ENCODE measurements at regions not wholly inside any gene's neighbourhood (a gene's known extent, or its start where the extent isn't known, plus 50 kb on each side); places are given as distances from the start of the nearest gene placed in this dataset.

DNA sequence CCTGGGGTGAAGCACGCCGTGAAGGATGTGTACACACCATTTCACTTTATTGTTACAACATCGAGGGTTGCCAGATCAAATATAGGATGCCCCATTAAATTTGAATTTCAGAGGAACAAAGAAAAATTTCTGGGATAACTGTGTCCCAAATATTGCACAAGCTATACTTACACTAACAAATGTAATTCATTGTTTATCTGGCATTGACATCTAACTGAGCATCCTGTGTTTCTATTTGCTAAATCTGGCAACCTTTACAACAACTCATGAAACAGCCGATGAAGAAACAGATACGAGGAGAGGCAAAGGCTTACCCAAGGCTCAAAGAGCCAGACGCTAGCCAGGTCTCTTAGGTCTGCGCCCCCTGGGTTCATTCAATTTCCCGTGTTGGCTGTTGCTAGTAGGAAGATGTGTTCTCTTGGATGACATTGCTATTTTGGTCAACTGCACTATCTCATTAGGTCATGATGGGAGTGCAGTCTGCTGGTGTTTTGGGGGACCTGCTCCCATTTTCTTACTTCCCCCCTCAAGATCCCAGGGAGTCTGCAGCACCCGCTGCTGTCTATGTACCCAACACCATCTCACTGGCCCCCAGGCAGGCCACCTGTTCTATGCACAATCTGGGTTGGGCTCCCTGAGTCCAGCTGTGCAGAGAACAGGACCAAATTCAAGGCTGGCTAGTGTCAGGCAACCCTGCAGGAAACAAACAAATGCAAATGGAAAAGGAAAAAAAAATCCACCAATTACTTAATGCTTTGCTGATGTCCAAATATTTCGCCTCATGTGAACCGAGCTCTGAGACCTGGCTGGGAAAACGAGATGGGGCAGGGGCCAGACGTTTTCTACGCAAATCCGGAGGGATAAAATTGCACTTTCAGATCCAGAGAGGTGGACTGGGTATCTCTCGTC lies 560.9 kb downstream of the MIAT start:
- DNase-seq (no peak), ATAC-seq (ENCODE audit: insufficient read depth, low FRiP score) (no peak)
- Histone ChIP-seq H3K4me1 (ENCODE audit: control insufficient read depth in 5 of 5, insufficient read depth in 5 of 5, low read length in 5 of 5) (peaks cover 0 to 10% (median 0%) of the 10 kb centered on the region in 5 donors), H3K4me3 (no peak overlapping the region), H3K27ac (ENCODE audit: low read depth in 1 of 2, low read length in 1 of 2) (no peak overlapping the region), H3K9me3 (ENCODE audit: control insufficient read depth in 4 of 4, insufficient read depth in 3 of 4, low read length in 3 of 4) (peaks cover 0 to 1% (median under 1%) of the 10 kb centered on the region in 4 donors), H3K9ac (ENCODE audit: insufficient read depth in 1 of 2, low read length in 2 of 2) (no peak overlapping the region), H3K27me3 (ENCODE audit: control insufficient read depth in 3 of 3, insufficient read depth in 3 of 3, low read length in 2 of 3) (no peaks in the 10 kb centered on the region), H3K36me3 (ENCODE audit: control insufficient read depth in 4 of 4, insufficient read depth in 4 of 4, low read length in 4 of 4) (no peaks in the 10 kb centered on the region)
- TF ChIP-seq, protein P1, sequence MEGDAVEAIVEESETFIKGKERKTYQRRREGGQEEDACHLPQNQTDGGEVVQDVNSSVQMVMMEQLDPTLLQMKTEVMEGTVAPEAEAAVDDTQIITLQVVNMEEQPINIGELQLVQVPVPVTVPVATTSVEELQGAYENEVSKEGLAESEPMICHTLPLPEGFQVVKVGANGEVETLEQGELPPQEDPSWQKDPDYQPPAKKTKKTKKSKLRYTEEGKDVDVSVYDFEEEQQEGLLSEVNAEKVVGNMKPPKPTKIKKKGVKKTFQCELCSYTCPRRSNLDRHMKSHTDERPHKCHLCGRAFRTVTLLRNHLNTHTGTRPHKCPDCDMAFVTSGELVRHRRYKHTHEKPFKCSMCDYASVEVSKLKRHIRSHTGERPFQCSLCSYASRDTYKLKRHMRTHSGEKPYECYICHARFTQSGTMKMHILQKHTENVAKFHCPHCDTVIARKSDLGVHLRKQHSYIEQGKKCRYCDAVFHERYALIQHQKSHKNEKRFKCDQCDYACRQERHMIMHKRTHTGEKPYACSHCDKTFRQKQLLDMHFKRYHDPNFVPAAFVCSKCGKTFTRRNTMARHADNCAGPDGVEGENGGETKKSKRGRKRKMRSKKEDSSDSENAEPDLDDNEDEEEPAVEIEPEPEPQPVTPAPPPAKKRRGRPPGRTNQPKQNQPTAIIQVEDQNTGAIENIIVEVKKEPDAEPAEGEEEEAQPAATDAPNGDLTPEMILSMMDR (IDR thresholded peaks at IDR 0.05; ENCODE audit: control extremely low read depth, extremely low read depth) = no peak
- WGBS, 2 donors = 65 to 74% methylated on average over 16 of the region's 16 CpGs

DNA sequence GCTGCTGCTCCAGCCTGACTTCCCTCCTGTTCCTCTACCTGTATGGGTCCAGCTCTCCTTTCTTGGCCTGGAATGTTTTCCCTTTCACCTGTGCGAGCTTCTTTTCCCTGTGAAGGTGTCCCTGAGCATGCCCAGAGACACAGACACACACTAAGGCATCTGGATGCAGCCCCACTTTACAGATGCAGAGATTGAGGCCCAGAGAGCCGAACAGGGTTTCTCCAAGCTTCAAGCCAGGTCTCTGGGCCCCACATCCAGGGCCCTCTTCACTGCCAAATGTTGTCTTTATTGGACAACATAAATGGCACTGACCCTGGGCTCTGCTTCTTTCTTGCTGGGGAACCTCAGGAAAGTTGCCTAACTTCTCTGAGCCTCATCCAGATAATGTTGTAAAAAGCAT lies 561.6 kb downstream of the MIAT start:
- H3K27ac ChIP-seq (ENCODE audit: low read depth in 1 of 2, low read length in 1 of 2) = no peak overlapping the region
- H3K27me3 ChIP-seq (ENCODE audit: control insufficient read depth in 3 of 3, insufficient read depth in 3 of 3, low read length in 2 of 3) = no peaks in the 10 kb centered on the region
- DNase-seq (no peak), ATAC-seq (ENCODE audit: insufficient read depth, low FRiP score) (no peak)
- H3K4me1 ChIP-seq (ENCODE audit: control insufficient read depth in 5 of 5, insufficient read depth in 5 of 5, low read length in 5 of 5) = peaks cover 0 to 8% (median 0%) of the 10 kb centered on the region in 5 donors
- peaks cover 0 to 5% (median 1%) of the 10 kb centered on the region in 4 donors for H3K9me3 ChIP-seq (ENCODE audit: control insufficient read depth in 4 of 4, insufficient read depth in 3 of 4, low read length in 3 of 4)
- no peaks in the 10 kb centered on the region for H3K36me3 ChIP-seq (ENCODE audit: control insufficient read depth in 4 of 4, insufficient read depth in 4 of 4, low read length in 4 of 4)
- H3K9ac ChIP-seq (ENCODE audit: insufficient read depth in 1 of 2, low read length in 2 of 2) = no peak overlapping the region
- 85 to 86% methylated on average over 2 of the region's 2 CpGs for WGBS, 2 donors
- H3K4me3 ChIP-seq = no peak overlapping the region
- TF ChIP-seq, protein P1 (IDR thresholded peaks at IDR 0.05; ENCODE audit: control extremely low read depth, extremely low read depth) = no peak

DNA sequence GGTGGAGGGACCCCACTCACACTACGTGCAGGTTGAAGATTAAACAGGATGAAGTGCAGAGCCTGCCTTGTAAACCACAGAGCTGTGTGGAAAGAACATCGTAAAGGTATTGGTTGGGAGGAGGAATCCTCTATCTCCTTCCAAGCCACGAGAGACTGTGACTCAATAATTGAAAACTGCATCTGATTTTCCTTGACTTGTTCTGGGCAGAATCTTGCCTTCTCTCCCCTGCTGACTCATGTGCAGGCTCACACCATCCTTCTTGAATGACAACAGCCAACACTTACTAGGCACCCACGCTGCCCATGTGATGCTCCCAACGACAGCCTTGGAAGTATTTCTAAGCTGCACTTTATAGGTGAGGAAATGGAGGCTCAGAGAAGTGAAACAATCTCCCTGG lies 563.0 kb downstream of the MIAT start:
- H3K4me3 ChIP-seq = no peak overlapping the region
- DNase-seq (no peak), ATAC-seq (ENCODE audit: insufficient read depth, low FRiP score) (no peak)
- no peaks in the 10 kb centered on the region for H3K27me3 ChIP-seq (ENCODE audit: control insufficient read depth in 3 of 3, insufficient read depth in 3 of 3, low read length in 2 of 3)
- TF ChIP-seq, protein P1 (IDR thresholded peaks at IDR 0.05; ENCODE audit: control extremely low read depth, extremely low read depth) = no peak
- no peaks in the 10 kb centered on the region for H3K36me3 ChIP-seq (ENCODE audit: control insufficient read depth in 4 of 4, insufficient read depth in 4 of 4, low read length in 4 of 4)
- no peak overlapping the region for H3K9ac ChIP-seq (ENCODE audit: insufficient read depth in 1 of 2, low read length in 2 of 2)
- WGBS, 2 donors = 63 to 72% methylated on average over 5 of the region's 5 CpGs
- H3K9me3 ChIP-seq (ENCODE audit: control insufficient read depth in 4 of 4, insufficient read depth in 3 of 4, low read length in 3 of 4) = peaks cover 0 to 5% (median 1%) of the 10 kb centered on the region in 4 donors
- H3K27ac ChIP-seq (ENCODE audit: low read depth in 1 of 2, low read length in 1 of 2) = no peak overlapping the region
- peaks cover 0 to 13% (median 0%) of the 10 kb centered on the region in 5 donors for H3K4me1 ChIP-seq (ENCODE audit: control insufficient read depth in 5 of 5, insufficient read depth in 5 of 5, low read length in 5 of 5)

Data from lung (tissue), 11 donors.